ENCODE measurements at regions not wholly inside any gene's neighbourhood (a gene's known extent, or its start where the extent isn't known, plus 50 kb on each side); places are given as distances from the start of the nearest gene placed in this dataset.

DNA sequence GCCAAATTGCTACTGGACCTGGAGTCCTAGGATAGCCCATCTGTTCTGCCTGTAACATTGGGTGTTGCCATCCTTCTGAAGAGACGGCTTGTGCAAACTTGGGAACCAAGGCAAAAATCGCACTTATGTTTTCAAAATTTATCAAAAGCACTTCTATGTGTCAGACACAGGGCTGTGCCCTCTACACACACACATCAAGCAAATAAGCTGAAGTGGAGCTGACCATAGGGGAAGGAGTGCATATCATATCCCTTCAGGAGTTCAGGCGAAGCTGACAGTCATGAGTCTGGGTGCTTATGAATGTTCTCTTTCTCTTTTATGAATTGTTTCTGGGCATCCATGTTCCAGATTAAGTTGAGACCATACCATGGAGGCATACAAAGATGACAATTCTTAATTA is 247.9 kb downstream of the CYRIA start:
- TF ChIP-seq YY1 (IDR thresholded peaks at IDR 0.05; ENCODE audit: insufficient read depth, insufficient read length) (no peak), ZNF274 (IDR thresholded peaks at IDR 0.05; ENCODE audit: low read depth, low read length) (no peak), SUZ12 (IDR thresholded peaks at IDR 0.05; ENCODE audit: extremely low read depth, insufficient read depth, insufficient read length) (no peak)
